Mammary epithelial cell (primary cell): ENCODE measurements at regions not wholly inside any gene's neighbourhood (a gene's known extent, or its start where the extent isn't known, plus 50 kb on each side); places are given as distances from the start of the nearest gene placed in this dataset.

Experiments
- CTCF ChIP-seq, 2 donors: IDR thresholded peaks in 1 of 2; conservative IDR thresholded peaks in 1 of 2; 2 replicates each; pipeline ENCODE4 v1.5.1; 2011 to 2012; ENCODE audit warnings: inconsistent platforms in 2 of 2, low read length in 2 of 2, mild to moderate bottlenecking in 2 of 2, control low read depth in 1 of 2, low read depth in 1 of 2; ENCODE audit not compliant: insufficient read depth in 1 of 2; ENCODE audit errors: extremely low read depth in 1 of 2
- EZH2 ChIP-seq: IDR thresholded peaks from 2 replicates; pipeline ENCODE4 v1.6.1; 2012; ENCODE audit warnings: low read length, inconsistent platforms, borderline replicate concordance

- TF ChIP-seq CTCF (conservative IDR thresholded peaks at IDR 0.05 in 1 of 2, IDR thresholded peaks at IDR 0.05 in 1 of 2; ENCODE audit: extremely low read depth in 1 of 2, insufficient read depth in 1 of 2, low read depth in 1 of 2, low read length in 2 of 2) (no peak), EZH2 (no peak)
Observed at GRCh38 chr11:25755381-25755780, 576.5 kb upstream of the ANO3 start.
